ENCODE measurements at regions not wholly inside any gene's neighbourhood (a gene's known extent, or its start where the extent isn't known, plus 50 kb on each side); places are given as distances from the start of the nearest gene placed in this dataset.

- TF ChIP-seq EZH2 (IDR thresholded peaks at IDR 0.05) (no peak), CTCF (IDR thresholded peaks at IDR 0.05 in 2 of 3, conservative IDR thresholded peaks at IDR 0.05 in 1 of 3; ENCODE audit: borderline replicate concordance in 1 of 3, insufficient read depth in 1 of 3, low read depth in 2 of 3, low read length in 2 of 3) (no peak), POLR2A (IDR thresholded peaks at IDR 0.05; ENCODE audit: borderline replicate concordance, extremely low read depth, insufficient read depth, insufficient read length) (no peak), ZNF274 (IDR thresholded peaks at IDR 0.05; ENCODE audit: low read depth, low read length) (no peak), ZBTB33 (IDR thresholded peaks at IDR 0.05; ENCODE audit: extremely low read depth, insufficient replicate concordance, low read length) (no peak), ELF1 (IDR thresholded peaks at IDR 0.05; ENCODE audit: borderline replicate concordance, low read depth) (no peak), POLR2AphosphoS5 (IDR thresholded peaks at IDR 0.05; ENCODE audit: low read depth, low read length) (no peak), SRF (IDR thresholded peaks at IDR 0.05; ENCODE audit: low read depth) (no peak), YY1 (IDR thresholded peaks at IDR 0.05; ENCODE audit: extremely low read depth, insufficient replicate concordance, low read depth, low read length) (no peak)
These were observed 181.5 kb upstream of the PDE1C start for GRCh38 chr7:32251659-32252058.

Data from HCT116 (cell line).